Lower lobe of right lung (tissue), 2 donors: ENCODE measurements at regions not wholly inside any gene's neighbourhood (a gene's known extent, or its start where the extent isn't known, plus 50 kb on each side); places are given as distances from the start of the nearest gene placed in this dataset.

Experiments used
- ATAC-seq, 2 donors: fragments of 200-7000 bp; cut with Tn5 transposase; one replicate each; pipeline ENCODE4 v1.9.1; 2020 to 2022; ENCODE audit warnings: mild to moderate bottlenecking in 2 of 2, moderate library complexity in 2 of 2
- DNase-seq: peaks from one replicate; pipeline ENCODE4 v3.0.0-alpha.2; 2020
- H3K27ac ChIP-seq: fragments of 200-600 bp; one replicate; pipeline ENCODE4 v1.8.0; 2022
- H3K27me3 ChIP-seq: fragments of 200-600 bp; one replicate; pipeline ENCODE4 v1.8.0; 2022; ENCODE audit warnings: low read depth
- H3K36me3 ChIP-seq: fragments of 200-600 bp; one replicate; pipeline ENCODE4 v1.8.0; 2022; ENCODE audit warnings: mild to moderate bottlenecking
- H3K4me1 ChIP-seq: fragments of 200-600 bp; one replicate; pipeline ENCODE4 v1.8.0; 2022
- H3K4me3 ChIP-seq: fragments of 200-600 bp; one replicate; pipeline ENCODE4 v1.8.0; 2022; ENCODE audit warnings: mild to moderate bottlenecking
- H3K9me3 ChIP-seq: fragments of 200-600 bp; one replicate; pipeline ENCODE4 v1.8.0; 2022
- intact Hi-C: fragments of 100-400 bp; cut with DNase I; formaldehyde crosslinking; loops from one replicate; pipeline ENCODE4 v1.11.0; 2022
- TF ChIP-seq, protein P1 (sequence below): fragments of 200-600 bp; IDR thresholded peaks from one replicate; pipeline ENCODE4 v1.8.0; 2022; ENCODE audit warnings: antibody characterized with exemption, mild to moderate bottlenecking
- donor health status: DM: no; HTN: yes; CAD: no; lungs with severe emphysema.

DNA sequence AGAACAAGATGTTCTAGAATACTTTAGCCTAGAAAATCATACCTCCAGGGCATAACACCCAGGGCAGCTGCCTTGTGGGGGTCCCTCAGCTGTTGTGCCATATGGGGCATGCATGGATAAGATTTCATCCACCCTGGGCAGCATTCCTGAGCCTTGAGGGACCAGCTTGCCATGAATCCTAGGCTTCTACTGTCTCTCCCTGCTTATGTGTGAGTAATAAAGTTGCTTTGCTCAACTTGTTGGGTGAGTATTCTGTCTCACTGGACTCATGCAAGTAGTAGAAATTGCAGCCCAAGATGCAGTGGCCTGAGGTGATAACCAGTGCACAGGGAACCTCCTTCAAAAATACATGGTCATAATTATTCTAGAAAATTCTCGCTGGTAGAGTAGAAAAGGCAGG, 52.1 kb upstream of the EPHB1 start:
- Histone ChIP-seq H3K36me3 (no peaks in the 10 kb centered on the region), H3K27me3 (no peaks in the 10 kb centered on the region), H3K9me3 (no peaks in the 10 kb centered on the region), H3K27ac (no peak overlapping the region), H3K4me1 (no peaks in the 10 kb centered on the region), H3K4me3 (no peak overlapping the region)
- intact Hi-C loops: no loop called here
- TF ChIP-seq, protein P1, sequence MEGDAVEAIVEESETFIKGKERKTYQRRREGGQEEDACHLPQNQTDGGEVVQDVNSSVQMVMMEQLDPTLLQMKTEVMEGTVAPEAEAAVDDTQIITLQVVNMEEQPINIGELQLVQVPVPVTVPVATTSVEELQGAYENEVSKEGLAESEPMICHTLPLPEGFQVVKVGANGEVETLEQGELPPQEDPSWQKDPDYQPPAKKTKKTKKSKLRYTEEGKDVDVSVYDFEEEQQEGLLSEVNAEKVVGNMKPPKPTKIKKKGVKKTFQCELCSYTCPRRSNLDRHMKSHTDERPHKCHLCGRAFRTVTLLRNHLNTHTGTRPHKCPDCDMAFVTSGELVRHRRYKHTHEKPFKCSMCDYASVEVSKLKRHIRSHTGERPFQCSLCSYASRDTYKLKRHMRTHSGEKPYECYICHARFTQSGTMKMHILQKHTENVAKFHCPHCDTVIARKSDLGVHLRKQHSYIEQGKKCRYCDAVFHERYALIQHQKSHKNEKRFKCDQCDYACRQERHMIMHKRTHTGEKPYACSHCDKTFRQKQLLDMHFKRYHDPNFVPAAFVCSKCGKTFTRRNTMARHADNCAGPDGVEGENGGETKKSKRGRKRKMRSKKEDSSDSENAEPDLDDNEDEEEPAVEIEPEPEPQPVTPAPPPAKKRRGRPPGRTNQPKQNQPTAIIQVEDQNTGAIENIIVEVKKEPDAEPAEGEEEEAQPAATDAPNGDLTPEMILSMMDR: no peak
- no peak for ATAC-seq
- DNase-seq: no peak
